ENCODE measurements at regions not wholly inside any gene's neighbourhood (a gene's known extent, or its start where the extent isn't known, plus 50 kb on each side); places are given as distances from the start of the nearest gene placed in this dataset.
"Not testable (repeated sequence)": the region's sequence is repeated elsewhere in the genome, so short reads cannot be mapped to it uniquely, and the experiment has no call there.

GRCh38 chr13:23050126-23050525 is 130.7 kb upstream of the SGCG start:
- no peak for DNase-seq

DNA sequence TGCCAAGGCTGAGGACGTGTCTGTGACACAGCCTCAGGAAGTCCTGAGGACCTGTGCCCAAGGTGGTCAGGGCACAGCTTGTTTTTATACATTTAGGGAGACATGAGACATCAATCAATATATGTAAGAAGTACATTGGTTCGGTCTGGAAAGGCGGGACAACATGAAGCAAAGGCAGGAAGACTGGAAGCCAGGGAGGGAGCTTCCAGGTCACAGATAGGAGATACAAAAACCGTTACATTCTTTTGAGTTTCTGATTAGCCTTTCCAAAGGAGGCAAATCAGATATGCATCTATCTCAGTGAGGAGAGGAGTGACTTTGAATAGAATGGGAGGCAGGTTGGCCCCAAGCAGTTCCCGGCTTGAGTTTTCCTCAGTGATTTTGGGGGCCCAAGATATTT is 127.1 kb upstream of the SGCG start:
- not testable (repeated sequence) for DNase-seq

DNA sequence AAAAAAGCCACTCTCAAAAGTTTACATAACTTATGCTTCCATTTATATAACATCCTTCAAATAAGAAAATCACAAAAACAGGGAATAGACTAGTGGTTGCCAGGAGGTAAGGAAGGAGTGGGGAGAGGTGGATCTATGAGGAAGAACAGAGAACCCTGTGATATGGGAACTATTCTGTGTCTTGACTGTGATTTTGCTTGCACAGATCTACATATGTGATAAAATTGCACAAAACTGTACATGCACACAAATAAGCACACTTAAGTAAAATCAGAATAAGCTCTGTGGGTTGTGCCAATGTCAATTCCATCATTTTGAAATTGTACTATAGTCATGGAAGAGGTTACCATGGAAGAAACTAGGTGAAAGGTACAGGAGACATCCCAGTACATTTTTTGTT is 121.6 kb upstream of the SGCG start:
- DNase-seq: no peak

- DNase-seq: no peak
Observed at GRCh38 chr13:23060959-23061358, 119.8 kb upstream of the SGCG start.

DNA sequence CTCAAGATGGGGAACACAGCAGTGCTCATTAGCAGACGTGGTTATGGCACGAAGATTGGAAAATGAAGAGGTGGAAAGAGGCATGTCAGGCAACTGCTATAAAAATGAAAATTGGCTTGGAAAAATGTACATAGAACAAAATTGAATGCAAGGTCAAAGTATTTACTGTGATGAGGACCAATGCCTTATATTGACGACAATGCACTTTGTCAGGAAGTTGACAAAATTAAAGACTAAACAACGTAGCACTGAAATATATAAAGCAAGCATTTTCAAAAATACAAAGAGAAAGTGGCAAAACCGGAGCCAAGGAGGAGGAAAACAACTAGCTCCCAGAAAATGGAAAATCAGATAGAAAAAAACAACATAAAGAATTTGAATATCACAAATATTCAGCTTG is 113.7 kb upstream of the SGCG start:
- DNase-seq: no peak

DNA sequence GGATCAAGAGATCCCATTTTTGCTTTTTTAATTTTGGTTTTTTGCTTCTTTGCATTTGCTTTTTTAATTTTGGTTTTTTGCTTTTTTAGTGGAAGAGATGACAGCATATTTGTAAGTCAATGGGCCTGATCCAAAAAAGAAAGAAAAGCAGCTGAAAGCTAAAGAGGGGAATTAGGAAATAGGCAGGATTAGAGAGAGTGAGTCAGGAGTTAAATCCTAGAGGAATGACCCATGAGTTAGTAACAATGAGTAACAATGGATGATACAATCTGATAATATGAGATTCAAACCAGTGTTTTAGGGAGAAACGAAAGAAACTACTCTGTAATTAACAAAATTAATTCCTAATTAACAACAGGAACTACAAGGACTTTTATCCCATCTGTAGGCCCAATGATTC is 111.2 kb upstream of the SGCG start:
- DNase-seq: no peak

GRCh38 chr13:23074075-23074828 is 106.5 kb upstream of the SGCG start:
- no peak for DNase-seq

DNA sequence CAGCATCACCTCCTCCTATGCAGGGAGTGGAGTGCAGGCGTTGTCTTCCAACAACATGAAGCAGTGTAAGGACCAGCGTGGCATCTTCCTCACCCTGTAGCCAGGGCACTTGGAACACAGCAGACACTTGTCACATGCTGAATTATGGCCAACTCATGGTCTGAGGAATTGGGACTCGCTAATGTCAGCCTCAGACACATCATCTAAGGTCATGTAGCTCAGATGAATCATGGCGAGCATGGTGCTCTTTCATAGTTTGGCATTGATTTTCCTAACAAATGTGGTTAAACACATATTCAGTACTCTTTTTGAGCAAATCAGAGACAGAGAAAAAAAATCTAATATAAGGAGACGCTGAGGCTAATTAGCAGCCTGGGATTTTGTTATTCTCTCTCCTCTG is 99.6 kb upstream of the SGCG start:
- DNase-seq: no peak

DNA sequence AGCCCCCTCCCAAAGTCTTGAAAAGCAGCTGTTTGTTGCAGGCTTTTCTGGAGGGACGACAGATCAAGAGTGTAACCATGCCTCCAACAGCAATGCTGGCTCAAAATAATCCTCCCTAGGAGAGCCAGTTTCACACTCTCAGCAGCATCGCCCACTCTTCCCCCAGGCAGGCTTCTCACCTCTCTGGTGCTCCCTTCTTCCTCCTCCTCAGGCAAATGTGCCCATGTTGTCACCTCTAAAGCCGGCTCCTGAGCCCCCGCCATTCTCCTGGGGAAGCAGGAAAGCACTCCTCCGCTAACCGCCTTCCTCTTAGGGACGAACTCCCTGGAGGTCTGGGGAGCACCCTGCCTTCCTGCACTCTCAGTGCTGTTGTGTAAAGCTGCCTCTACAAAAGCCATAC is 98.9 kb upstream of the SGCG start:
- DNase-seq: no peak

DNA sequence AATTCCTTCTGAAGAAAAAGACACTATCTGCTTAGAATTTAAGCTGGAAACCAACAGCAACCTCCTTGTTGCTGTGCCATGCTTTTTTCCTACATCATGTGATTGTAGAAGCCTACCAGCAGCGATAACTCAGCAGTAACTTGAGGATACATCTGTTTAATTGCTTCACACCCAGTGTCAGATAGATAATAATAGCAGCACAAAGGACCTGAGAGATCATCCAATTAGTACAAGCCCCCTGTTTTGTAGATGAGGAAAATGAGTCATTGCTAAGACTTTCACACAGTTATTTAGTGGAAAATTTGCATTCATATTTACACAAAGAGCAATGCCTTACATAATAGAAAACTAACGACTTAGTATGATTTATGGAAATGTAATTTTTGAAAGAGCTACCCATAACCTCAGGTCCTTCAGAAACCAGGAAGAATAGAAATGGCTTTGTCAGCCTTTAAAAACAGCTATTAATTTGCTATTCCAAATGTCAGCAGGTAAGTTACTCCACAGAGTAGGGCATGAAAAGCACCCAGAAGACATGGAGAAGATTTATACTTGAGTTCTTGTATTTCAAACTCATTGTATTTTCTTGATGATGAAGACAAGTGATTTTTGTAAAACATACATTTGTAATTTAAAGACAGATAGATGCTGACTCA is 93.7 kb upstream of the SGCG start:
- no peak for DNase-seq

- DNase-seq: no peak
Observed at GRCh38 chr13:23087880-23088279, 92.9 kb upstream of the SGCG start.

GRCh38 chr13:23098161-23098907 is 82.4 kb upstream of the SGCG start:
- DNase-seq: no peak

- DNase-seq: no peak
Observed at GRCh38 chr13:23105051-23105450, 75.7 kb upstream of the SGCG start.

- no peak for DNase-seq
Observed at GRCh38 chr13:23107665-23108064, 73.1 kb upstream of the SGCG start.

- DNase-seq: no peak
Observed at GRCh38 chr13:23119131-23119530, 61.6 kb upstream of the SGCG start.

GRCh38 chr13:23127540-23127939 is 53.2 kb upstream of the SGCG start:
- DNase-seq: not testable (repeated sequence)

- no peak for DNase-seq
Observed at GRCh38 chr13:23129331-23129730, 51.4 kb upstream of the SGCG start.
